ENCODE measurements at regions not wholly inside any gene's neighbourhood (a gene's known extent, or its start where the extent isn't known, plus 50 kb on each side); places are given as distances from the start of the nearest gene placed in this dataset.

DNA sequence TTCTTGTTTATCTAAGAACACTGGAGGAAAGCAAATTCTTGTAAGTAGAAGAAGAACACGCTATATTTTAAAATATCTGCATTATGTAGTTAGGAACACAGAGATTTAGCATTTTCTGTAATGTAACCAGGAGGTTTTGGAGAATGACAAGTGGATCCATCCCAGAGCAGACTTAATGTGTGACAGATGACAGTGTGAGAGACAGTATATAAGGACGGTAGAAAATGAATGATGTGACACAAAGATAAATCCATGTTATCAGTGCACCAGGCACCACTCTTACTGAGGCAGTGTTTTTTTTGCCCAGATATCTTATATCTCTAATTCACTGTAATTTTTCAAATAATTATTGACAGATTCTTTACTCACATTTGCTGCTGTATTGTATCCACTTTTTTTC is 239.0 kb upstream of the KCNN2 start:
- no peaks in the 10 kb centered on the region for H3K27me3 ChIP-seq (replicated peaks; ENCODE audit: control insufficient read depth, insufficient read depth, low read length)
- H3K4me3 ChIP-seq (ENCODE audit: low read depth, low read length): no peak overlapping the region
- no peaks in the 10 kb centered on the region for H3K36me3 Mint-ChIP-seq (ENCODE audit: insufficient read depth, unreplicated experiment)
- H3K27ac Mint-ChIP-seq (ENCODE audit: unreplicated experiment): no peak overlapping the region
- intact Hi-C loops (cut with micrococcal nuclease; ENCODE audit: unreplicated experiment): no loop called here
- ChIA-PET CTCF (no interaction called here), POLR2A (no interaction called here)
- DNase-seq: no peak
- H3K36me3 ChIP-seq (ENCODE audit: control insufficient read depth, insufficient read depth, low read length): no peaks in the 10 kb centered on the region
- H3K27me3 Mint-ChIP-seq (ENCODE audit: insufficient read depth, unreplicated experiment): no peaks in the 10 kb centered on the region
- TF ChIP-seq, protein P1, sequence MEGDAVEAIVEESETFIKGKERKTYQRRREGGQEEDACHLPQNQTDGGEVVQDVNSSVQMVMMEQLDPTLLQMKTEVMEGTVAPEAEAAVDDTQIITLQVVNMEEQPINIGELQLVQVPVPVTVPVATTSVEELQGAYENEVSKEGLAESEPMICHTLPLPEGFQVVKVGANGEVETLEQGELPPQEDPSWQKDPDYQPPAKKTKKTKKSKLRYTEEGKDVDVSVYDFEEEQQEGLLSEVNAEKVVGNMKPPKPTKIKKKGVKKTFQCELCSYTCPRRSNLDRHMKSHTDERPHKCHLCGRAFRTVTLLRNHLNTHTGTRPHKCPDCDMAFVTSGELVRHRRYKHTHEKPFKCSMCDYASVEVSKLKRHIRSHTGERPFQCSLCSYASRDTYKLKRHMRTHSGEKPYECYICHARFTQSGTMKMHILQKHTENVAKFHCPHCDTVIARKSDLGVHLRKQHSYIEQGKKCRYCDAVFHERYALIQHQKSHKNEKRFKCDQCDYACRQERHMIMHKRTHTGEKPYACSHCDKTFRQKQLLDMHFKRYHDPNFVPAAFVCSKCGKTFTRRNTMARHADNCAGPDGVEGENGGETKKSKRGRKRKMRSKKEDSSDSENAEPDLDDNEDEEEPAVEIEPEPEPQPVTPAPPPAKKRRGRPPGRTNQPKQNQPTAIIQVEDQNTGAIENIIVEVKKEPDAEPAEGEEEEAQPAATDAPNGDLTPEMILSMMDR (IDR thresholded peaks at IDR 0.05; ENCODE audit: insufficient read depth in 1 of 2, low read depth in 1 of 2, low read length in 1 of 2, severe bottlenecking in 1 of 2, unreplicated experiment in 1 of 2): no peak
- H3K9me3 ChIP-seq: no peaks in the 10 kb centered on the region
- H3K4me1 ChIP-seq: no peaks in the 10 kb centered on the region
- H3K9me3 Mint-ChIP-seq (ENCODE audit: unreplicated experiment): peaks cover 11% of the 10 kb centered on the region
- no TSS peak for BruUV-seq (replicated peaks)
- H3K4me1 Mint-ChIP-seq (ENCODE audit: low read depth, unreplicated experiment): no peaks in the 10 kb centered on the region
- H3K4me3 Mint-ChIP-seq (ENCODE audit: unreplicated experiment): no peak overlapping the region

DNA sequence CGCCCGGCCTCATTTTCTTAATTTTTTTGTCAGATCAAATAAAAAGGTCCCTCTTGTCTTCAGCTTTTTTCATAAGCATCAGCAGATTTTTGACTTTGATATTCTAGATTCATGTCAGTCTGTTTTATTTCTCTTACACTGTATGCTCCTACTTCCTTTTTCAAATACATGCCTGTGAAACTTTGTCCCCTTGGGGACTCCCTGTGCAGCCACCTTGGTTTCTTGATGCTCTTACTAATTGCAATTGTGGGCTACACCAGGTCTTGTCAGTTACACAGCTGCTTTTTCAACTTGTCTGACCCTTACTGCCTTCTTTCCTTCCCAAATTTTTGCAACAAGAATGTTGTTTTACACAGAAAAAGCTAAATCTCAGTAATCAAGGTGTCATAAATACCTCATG is 238.2 kb upstream of the KCNN2 start:
- H3K27ac Mint-ChIP-seq (ENCODE audit: unreplicated experiment): no peak overlapping the region
- Histone ChIP-seq H3K4me3 (ENCODE audit: low read depth, low read length) (no peak overlapping the region), H3K27me3 (replicated peaks; ENCODE audit: control insufficient read depth, insufficient read depth, low read length) (no peaks in the 10 kb centered on the region), H3K4me1 (no peaks in the 10 kb centered on the region), H3K36me3 (ENCODE audit: control insufficient read depth, insufficient read depth, low read length) (no peaks in the 10 kb centered on the region), H3K9me3 (no peaks in the 10 kb centered on the region)
- POLR2A ChIA-PET: no interaction called here
- CTCF ChIA-PET: interaction anchor here (0.6 kb wide), 1 partner anchor 13 kb away, joined by 5 read pairs; no protein-coding TSS in a partner anchor
- H3K27me3 Mint-ChIP-seq (ENCODE audit: insufficient read depth, unreplicated experiment): no peaks in the 10 kb centered on the region
- no peaks in the 10 kb centered on the region for H3K36me3 Mint-ChIP-seq (ENCODE audit: insufficient read depth, unreplicated experiment)
- BruUV-seq (replicated peaks): no TSS peak
- DNase-seq: no peak
- no peak overlapping the region for H3K4me3 Mint-ChIP-seq (ENCODE audit: unreplicated experiment)
- H3K4me1 Mint-ChIP-seq (ENCODE audit: low read depth, unreplicated experiment): no peaks in the 10 kb centered on the region
- TF ChIP-seq, protein P1 (IDR thresholded peaks at IDR 0.05; ENCODE audit: insufficient read depth in 1 of 2, low read depth in 1 of 2, low read length in 1 of 2, severe bottlenecking in 1 of 2, unreplicated experiment in 1 of 2): no peak
- intact Hi-C loops (cut with micrococcal nuclease; ENCODE audit: unreplicated experiment): no loop called here
- H3K9me3 Mint-ChIP-seq (ENCODE audit: unreplicated experiment): peaks cover 11% of the 10 kb centered on the region

DNA sequence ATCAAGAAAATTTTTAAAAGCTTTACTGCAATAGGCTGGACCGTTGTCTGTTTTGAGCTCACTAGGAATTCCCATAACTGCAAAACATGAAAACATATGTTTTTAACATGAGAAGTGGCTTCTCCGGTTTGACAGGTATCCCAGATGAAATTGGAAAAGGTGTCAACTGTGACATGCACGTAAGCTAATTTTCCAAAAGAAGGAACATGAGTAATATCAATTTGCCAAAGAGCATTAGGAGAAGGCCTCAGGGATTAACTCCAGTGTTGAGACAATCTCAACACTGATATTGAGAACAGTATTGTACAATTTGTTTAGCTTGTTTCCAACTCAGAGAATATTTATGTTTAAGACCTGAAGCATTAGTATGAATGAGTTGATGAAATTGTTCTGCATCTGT is 215.5 kb upstream of the KCNN2 start:
- no peaks in the 10 kb centered on the region for H3K27me3 ChIP-seq (replicated peaks; ENCODE audit: control insufficient read depth, insufficient read depth, low read length)
- BruUV-seq (replicated peaks): no TSS peak
- no peaks in the 10 kb centered on the region for H3K4me1 Mint-ChIP-seq (ENCODE audit: low read depth, unreplicated experiment)
- TF ChIP-seq, protein P1 (IDR thresholded peaks at IDR 0.05; ENCODE audit: insufficient read depth in 1 of 2, low read depth in 1 of 2, low read length in 1 of 2, severe bottlenecking in 1 of 2, unreplicated experiment in 1 of 2): no peak
- H3K4me1 ChIP-seq: no peaks in the 10 kb centered on the region
- no peak overlapping the region for H3K4me3 ChIP-seq (ENCODE audit: low read depth, low read length)
- POLR2A ChIA-PET: no interaction called here
- intact Hi-C loops (cut with micrococcal nuclease; ENCODE audit: unreplicated experiment): no loop called here
- H3K27ac Mint-ChIP-seq (ENCODE audit: unreplicated experiment): no peak overlapping the region
- no peaks in the 10 kb centered on the region; the same call in 1 of the 2 replicates for H3K9me3 ChIP-seq
- H3K27me3 Mint-ChIP-seq (ENCODE audit: insufficient read depth, unreplicated experiment): no peaks in the 10 kb centered on the region
- no peak overlapping the region for H3K4me3 Mint-ChIP-seq (ENCODE audit: unreplicated experiment)
- peaks cover 31% of the 10 kb centered on the region for H3K9me3 Mint-ChIP-seq (ENCODE audit: unreplicated experiment)
- H3K36me3 Mint-ChIP-seq (ENCODE audit: insufficient read depth, unreplicated experiment): no peaks in the 10 kb centered on the region
- CTCF ChIA-PET: no interaction called here
- H3K36me3 ChIP-seq (ENCODE audit: control insufficient read depth, insufficient read depth, low read length): no peaks in the 10 kb centered on the region
- DNase-seq: no peak
